Sciatic nerve (tissue), 2 donors: ENCODE measurements at regions not wholly inside any gene's neighbourhood (a gene's known extent, or its start where the extent isn't known, plus 50 kb on each side); places are given as distances from the start of the nearest gene placed in this dataset.

Experiments used
- ATAC-seq: fragments of 200-7000 bp; cut with Tn5 transposase; one replicate; pipeline ENCODE4 v1.9.1; 2020; ENCODE audit warnings: mild to moderate bottlenecking, moderate library complexity
- DNase-seq: peaks from one replicate; pipeline ENCODE4 v3.0.0-alpha.2; 2020; ENCODE audit warnings: low spot score
- intact Hi-C: fragments of 100-400 bp; cut with DNase I; formaldehyde crosslinking; loops from one replicate; pipeline ENCODE4 v1.14.2; 2022
- donor health status: DM: no; HTN: no; CAD: no.
- donor health status: DM: no; HTN: no; CAD: no.

GRCh38 chr7:26480156-26480555 is 188.5 kb downstream of the SNX10 start:
- no peak for ATAC-seq
- no peak for DNase-seq
- intact Hi-C loops = no loop called here

GRCh38 chr7:26482927-26483326 is 191.3 kb downstream of the SNX10 start:
- ATAC-seq (no peak), DNase-seq (no peak)
- intact Hi-C loops = no loop called here

- ATAC-seq = no peak
- intact Hi-C loops = no loop called here
- DNase-seq = no peak
Measured at GRCh38 chr7:26483843-26484242, 192.2 kb downstream of the SNX10 start.

- peak; percentile 50 for ATAC-seq
- intact Hi-C loops = no loop called here
Measured at GRCh38 chr7:26485367-26485934, 193.8 kb downstream of the SNX10 start.

GRCh38 chr7:26486153-26486552 is 194.5 kb downstream of the SNX10 start:
- DNase-seq = no peak
- no peak for ATAC-seq
- intact Hi-C loops = no loop called here

More at GRCh38 chr7:26485367-26485934, 193.8 kb downstream of the SNX10 start:
- DNase-seq = no peak

- no peak for ATAC-seq
- intact Hi-C loops = no loop called here
Measured at GRCh38 chr7:26487780-26488515, 196.3 kb downstream of the SNX10 start.

GRCh38 chr7:26489391-26489790 is 197.7 kb downstream of the SNX10 start:
- no peak for ATAC-seq
- intact Hi-C loops = no loop called here
- DNase-seq = no peak

More at GRCh38 chr7:26487780-26488515, 196.3 kb downstream of the SNX10 start:
- DNase-seq = no peak

- ATAC-seq = no peak
- intact Hi-C loops = no loop called here
- no peak for DNase-seq
Measured at GRCh38 chr7:26489906-26490639, 198.4 kb downstream of the SNX10 start.

- ATAC-seq = no peak
- intact Hi-C loops = no loop called here
- no peak for DNase-seq
Measured at GRCh38 chr7:26490640-26491624, 199.3 kb downstream of the SNX10 start.

GRCh38 chr7:26492816-26493215 is 201.2 kb downstream of the SNX10 start:
- intact Hi-C loops = no loop called here
- no peak for ATAC-seq
- no peak for DNase-seq

- no peak for ATAC-seq
- intact Hi-C loops = no loop called here
- no peak for DNase-seq
Measured at GRCh38 chr7:26493737-26494428, 202.2 kb downstream of the SNX10 start.

GRCh38 chr7:26495569-26495968 is 203.9 kb downstream of the SNX10 start:
- no peak for DNase-seq
- intact Hi-C loops = no loop called here
- no peak for ATAC-seq

- DNase-seq = no peak
- intact Hi-C loops = no loop called here
- ATAC-seq = no peak
Measured at GRCh38 chr7:26497801-26498596, 206.3 kb downstream of the SNX10 start.

GRCh38 chr7:26499315-26499897 is 207.7 kb downstream of the SNX10 start:
- intact Hi-C loops = no loop called here
- DNase-seq (no peak), ATAC-seq (no peak)

GRCh38 chr7:26500749-26501352 is 209.2 kb downstream of the SNX10 start:
- intact Hi-C loops = no loop called here
- ATAC-seq = no peak
- DNase-seq = no peak

- intact Hi-C loops = no loop called here
- no peak for DNase-seq
Measured at GRCh38 chr7:26504411-26505120, 212.9 kb downstream of the SNX10 start.

More at GRCh38 chr7:26504411-26505120, 212.9 kb downstream of the SNX10 start:
- no peak for ATAC-seq
